PC-3 (cell line): ENCODE measurements at regions not wholly inside any gene's neighbourhood (a gene's known extent, or its start where the extent isn't known, plus 50 kb on each side); places are given as distances from the start of the nearest gene placed in this dataset.

Source experiments
- CTCF ChIP-seq: fragments of 300-600 bp; sonication (generic); conservative IDR thresholded peaks from 2 replicates; pipeline ENCODE4 v1.5.1; 2017; ENCODE audit warnings: antibody characterized with exemption, low read depth, mild to moderate bottlenecking, low read length
- EZH2phosphoT487 ChIP-seq: fragments of 300-600 bp; sonication (generic); IDR thresholded peaks from 2 replicates; pipeline ENCODE4 v1.6.1; 2018; ENCODE audit warnings: mild to moderate bottlenecking, antibody characterized with exemption, low read length, borderline replicate concordance

GRCh38 chr13:63190219-63190618, 1774.6 kb upstream of the PCDH20 start:
- TF ChIP-seq CTCF (no peak), EZH2phosphoT487 (no peak)
